LHCN-M2 (cell line): ENCODE measurements at regions not wholly inside any gene's neighbourhood (a gene's known extent, or its start where the extent isn't known, plus 50 kb on each side); places are given as distances from the start of the nearest gene placed in this dataset.
"Not testable (repeated sequence)": the region's sequence is repeated elsewhere in the genome, so short reads cannot be mapped to it uniquely, and the experiment has no call there.

ENCODE experiments used
- DNase-seq: peaks from one replicate; pipeline ENCODE4 v3.0.0-alpha.2; 2012; ENCODE audit warnings: low read depth

- DNase-seq, result no peak
Observed at GRCh38 chr11:116379185-116379828, 393.5 kb downstream of the BUD13 start.

GRCh38 chr11:116376547-116376946, 396.2 kb downstream of the BUD13 start:
- no peak for DNase-seq

GRCh38 chr11:116376054-116376453, 396.7 kb downstream of the BUD13 start:
- DNase-seq, result no peak

- no peak for DNase-seq
Observed at GRCh38 chr11:116375221-116375620, 397.6 kb downstream of the BUD13 start.

- no peak for DNase-seq
Observed at GRCh38 chr11:116374085-116374484, 398.7 kb downstream of the BUD13 start.

- DNase-seq, result no peak
Observed at GRCh38 chr11:116373104-116373944, 399.5 kb downstream of the BUD13 start.

GRCh38 chr11:116371146-116371545, 401.6 kb downstream of the BUD13 start:
- no peak for DNase-seq

GRCh38 chr11:116368784-116369183, 404.0 kb downstream of the BUD13 start:
- DNase-seq, result no peak

GRCh38 chr11:116366980-116367645, 405.7 kb downstream of the BUD13 start:
- no peak for DNase-seq

- DNase-seq, result no peak
Observed at GRCh38 chr11:116366451-116366850, 406.3 kb downstream of the BUD13 start.

- DNase-seq, result not testable (repeated sequence)
Observed at GRCh38 chr11:116364925-116365324, 407.9 kb downstream of the BUD13 start.

GRCh38 chr11:116364348-116364747, 408.4 kb downstream of the BUD13 start:
- DNase-seq, result no peak

- DNase-seq, result no peak
Observed at GRCh38 chr11:116360221-116360941, 412.4 kb downstream of the BUD13 start.

- no peak for DNase-seq
Observed at GRCh38 chr11:116357784-116358544, 414.8 kb downstream of the BUD13 start.

GRCh38 chr11:116356451-116356850, 416.3 kb downstream of the BUD13 start:
- no peak for DNase-seq

- no peak for DNase-seq
Observed at GRCh38 chr11:116355104-116355503, 417.7 kb downstream of the BUD13 start.

GRCh38 chr11:116353589-116353988, 419.2 kb downstream of the BUD13 start:
- no peak for DNase-seq

- DNase-seq, result no peak
Observed at GRCh38 chr11:116352881-116353280, 419.9 kb downstream of the BUD13 start.

GRCh38 chr11:116348226-116348625, 424.6 kb downstream of the BUD13 start:
- DNase-seq, result no peak

GRCh38 chr11:116345575-116345974, 427.2 kb downstream of the BUD13 start:
- no peak for DNase-seq

- no peak for DNase-seq
Observed at GRCh38 chr11:116344601-116345000, 428.2 kb downstream of the BUD13 start.
